ENCODE measurements at regions not wholly inside any gene's neighbourhood (a gene's known extent, or its start where the extent isn't known, plus 50 kb on each side); places are given as distances from the start of the nearest gene placed in this dataset.

DNA sequence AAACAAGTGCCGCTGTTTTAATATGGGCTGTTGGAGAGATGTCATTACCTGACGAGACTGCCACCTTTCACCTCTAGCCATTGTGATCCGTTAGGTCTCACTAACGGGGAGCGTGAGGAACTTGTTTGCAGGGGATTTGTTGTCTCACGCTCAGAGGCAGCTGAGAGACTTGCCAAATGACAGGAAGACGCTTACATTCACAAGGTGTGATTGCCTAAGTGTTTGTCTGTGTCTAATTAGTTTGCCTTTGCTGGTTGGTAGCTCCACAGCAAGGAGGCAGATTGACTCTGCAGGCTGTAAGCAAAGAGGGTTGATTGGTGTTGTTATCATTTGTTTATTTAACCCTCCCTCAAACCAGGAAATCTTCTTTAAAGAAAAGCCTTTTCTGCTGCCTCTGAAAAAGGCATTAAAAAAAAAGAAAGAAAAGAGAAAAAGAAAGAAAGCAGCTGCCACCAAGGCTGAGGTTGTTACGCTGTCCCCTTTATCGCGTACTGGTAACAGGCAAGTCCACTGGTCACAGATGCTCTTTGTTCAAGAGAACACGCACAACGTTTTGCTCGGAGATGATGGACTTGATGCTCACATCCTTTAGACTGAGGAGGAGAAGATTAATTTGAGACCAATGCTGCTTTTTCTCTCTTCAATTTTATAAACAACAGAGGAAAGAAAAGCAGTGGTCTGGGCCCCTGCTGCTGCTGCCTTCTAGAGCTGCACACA is 203.9 kb downstream of the ZNF326 start:
- TF ChIP-seq, protein P1, sequence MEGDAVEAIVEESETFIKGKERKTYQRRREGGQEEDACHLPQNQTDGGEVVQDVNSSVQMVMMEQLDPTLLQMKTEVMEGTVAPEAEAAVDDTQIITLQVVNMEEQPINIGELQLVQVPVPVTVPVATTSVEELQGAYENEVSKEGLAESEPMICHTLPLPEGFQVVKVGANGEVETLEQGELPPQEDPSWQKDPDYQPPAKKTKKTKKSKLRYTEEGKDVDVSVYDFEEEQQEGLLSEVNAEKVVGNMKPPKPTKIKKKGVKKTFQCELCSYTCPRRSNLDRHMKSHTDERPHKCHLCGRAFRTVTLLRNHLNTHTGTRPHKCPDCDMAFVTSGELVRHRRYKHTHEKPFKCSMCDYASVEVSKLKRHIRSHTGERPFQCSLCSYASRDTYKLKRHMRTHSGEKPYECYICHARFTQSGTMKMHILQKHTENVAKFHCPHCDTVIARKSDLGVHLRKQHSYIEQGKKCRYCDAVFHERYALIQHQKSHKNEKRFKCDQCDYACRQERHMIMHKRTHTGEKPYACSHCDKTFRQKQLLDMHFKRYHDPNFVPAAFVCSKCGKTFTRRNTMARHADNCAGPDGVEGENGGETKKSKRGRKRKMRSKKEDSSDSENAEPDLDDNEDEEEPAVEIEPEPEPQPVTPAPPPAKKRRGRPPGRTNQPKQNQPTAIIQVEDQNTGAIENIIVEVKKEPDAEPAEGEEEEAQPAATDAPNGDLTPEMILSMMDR (IDR thresholded peaks at IDR 0.05), result no peak
- DNase-seq, result no peak
- no peaks in the 10 kb centered on the region for H3K4me1 ChIP-seq
- H3K36me3 ChIP-seq, result no peaks in the 10 kb centered on the region
- H3K9me3 ChIP-seq, result no peaks in the 10 kb centered on the region
- no peak overlapping the region for H3K4me3 ChIP-seq
- H3K27ac ChIP-seq, result no peak overlapping the region
- no peaks in the 10 kb centered on the region for H3K27me3 ChIP-seq
- intact Hi-C loops (cut with DNase I; ENCODE audit: low total_unique reads), result no loop called here

DNA sequence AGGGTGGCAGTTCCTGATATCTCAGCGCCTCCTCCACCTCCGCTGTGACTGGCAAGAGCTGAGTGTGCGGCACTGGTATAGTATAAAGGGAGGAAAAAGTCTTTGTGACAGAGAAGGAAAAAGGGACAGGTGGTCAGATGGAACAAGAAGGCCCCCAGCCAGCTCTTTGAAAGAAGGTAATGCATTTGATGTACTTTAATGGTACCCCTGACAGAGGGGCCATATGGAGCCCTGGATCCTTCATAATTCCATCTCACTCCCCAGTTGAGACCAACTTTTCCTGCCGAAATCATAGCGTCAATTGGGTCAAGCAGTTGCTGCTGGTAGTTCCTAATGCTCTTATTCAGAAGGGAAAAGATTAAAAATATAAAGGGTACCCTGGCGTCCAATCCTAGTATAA is 198.2 kb downstream of the ZNF326 start:
- no peaks in the 10 kb centered on the region for H3K4me1 ChIP-seq

DNA sequence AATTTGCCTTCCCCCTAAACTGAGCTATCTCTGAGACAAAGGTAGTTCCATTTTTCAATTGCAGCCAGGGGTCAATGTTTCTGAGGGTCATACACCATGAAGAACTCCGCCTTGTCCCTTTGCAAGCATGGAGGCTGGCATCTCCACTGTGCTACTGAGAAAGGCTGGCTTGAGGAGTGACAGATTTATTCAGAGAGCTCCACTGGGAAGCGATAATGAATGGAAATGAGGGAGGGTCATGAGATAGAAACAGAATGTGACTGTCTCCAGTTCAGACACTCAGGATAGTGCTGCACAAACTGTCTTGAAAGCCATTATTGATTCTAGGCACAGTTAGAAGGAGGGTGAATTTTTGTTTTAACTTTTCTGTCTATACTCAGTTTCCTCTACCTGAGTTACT is 197.5 kb downstream of the ZNF326 start:
- TF ChIP-seq, protein P1 (IDR thresholded peaks at IDR 0.05), result no peak
- Histone ChIP-seq H3K9me3 (no peaks in the 10 kb centered on the region), H3K4me1 (no peaks in the 10 kb centered on the region), H3K27me3 (peaks cover 0 to 3% of the 10 kb centered on the region in 2 donors), H3K27ac (no peak overlapping the region), H3K36me3 (no peaks in the 10 kb centered on the region), H3K4me3 (no peak overlapping the region)
- DNase-seq, result no peak
- intact Hi-C loops (cut with DNase I; ENCODE audit: low total_unique reads), result no loop called here

More for the DNA sequence above, 198.2 kb downstream of the ZNF326 start:
- intact Hi-C loops (cut with DNase I; ENCODE audit: low total_unique reads), result no loop called here
- peaks cover 0 to 3% of the 10 kb centered on the region in 2 donors for H3K27me3 ChIP-seq
- H3K27ac ChIP-seq, result no peak overlapping the region
- H3K36me3 ChIP-seq, result no peaks in the 10 kb centered on the region
- TF ChIP-seq, protein P1 (IDR thresholded peaks at IDR 0.05), result no peak
- no peak for DNase-seq
- no peak overlapping the region for H3K4me3 ChIP-seq
- no peaks in the 10 kb centered on the region for H3K9me3 ChIP-seq

DNA sequence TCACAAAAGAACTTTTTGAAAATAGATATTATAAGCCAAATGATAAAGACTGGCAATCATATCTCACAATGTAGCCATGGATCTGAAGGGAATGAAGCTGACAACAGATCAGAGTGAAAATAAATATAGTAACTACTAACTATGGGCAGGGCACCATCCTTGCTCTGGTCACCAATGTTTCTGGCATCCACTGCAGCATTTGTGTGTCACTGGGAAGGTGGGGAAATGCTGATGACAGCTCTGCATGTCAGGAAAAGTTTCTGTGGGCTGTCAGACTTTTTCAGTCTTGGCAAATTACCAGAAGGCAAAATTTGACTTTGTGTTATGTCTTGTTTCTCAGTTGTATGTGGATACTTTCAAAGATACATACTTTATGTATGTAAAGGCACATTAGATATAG is 195.6 kb downstream of the ZNF326 start:
- no peaks in the 10 kb centered on the region for H3K9me3 ChIP-seq
- TF ChIP-seq, protein P1 (IDR thresholded peaks at IDR 0.05), result no peak
- H3K36me3 ChIP-seq, result no peaks in the 10 kb centered on the region
- DNase-seq, result no peak
- H3K27ac ChIP-seq, result no peak overlapping the region
- H3K27me3 ChIP-seq, result peaks cover 0 to 3% of the 10 kb centered on the region in 2 donors
- no peaks in the 10 kb centered on the region for H3K4me1 ChIP-seq
- H3K4me3 ChIP-seq, result no peak overlapping the region
- intact Hi-C loops (cut with DNase I; ENCODE audit: low total_unique reads), result no loop called here

DNA sequence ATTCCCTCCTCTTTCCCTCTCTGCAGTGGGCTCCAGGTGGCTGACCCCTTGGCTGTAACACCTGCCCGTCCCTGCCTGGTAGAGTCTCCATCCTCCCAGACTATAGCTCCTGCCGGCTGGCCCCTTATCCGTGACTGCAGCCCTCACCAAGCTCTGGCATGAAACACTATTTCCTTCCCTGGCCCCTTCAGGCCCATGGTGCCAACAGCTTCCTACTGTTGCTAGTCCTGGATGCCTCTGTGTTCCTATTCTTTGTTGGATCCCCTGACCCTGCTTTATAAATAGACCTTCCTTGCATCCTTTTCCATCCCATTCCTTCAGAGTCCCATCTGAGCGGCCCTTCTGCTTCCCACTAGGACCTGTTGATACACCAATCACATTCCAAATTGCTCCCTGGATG is 195.0 kb downstream of the ZNF326 start:
- DNase-seq, result no peak
- Histone ChIP-seq H3K27ac (no peak overlapping the region), H3K4me1 (no peaks in the 10 kb centered on the region), H3K27me3 (peaks cover 0 to 3% of the 10 kb centered on the region in 2 donors), H3K36me3 (no peaks in the 10 kb centered on the region), H3K9me3 (no peaks in the 10 kb centered on the region), H3K4me3 (no peak overlapping the region)
- intact Hi-C loops (cut with DNase I; ENCODE audit: low total_unique reads), result no loop called here
- TF ChIP-seq, protein P1 (IDR thresholded peaks at IDR 0.05), result no peak

DNA sequence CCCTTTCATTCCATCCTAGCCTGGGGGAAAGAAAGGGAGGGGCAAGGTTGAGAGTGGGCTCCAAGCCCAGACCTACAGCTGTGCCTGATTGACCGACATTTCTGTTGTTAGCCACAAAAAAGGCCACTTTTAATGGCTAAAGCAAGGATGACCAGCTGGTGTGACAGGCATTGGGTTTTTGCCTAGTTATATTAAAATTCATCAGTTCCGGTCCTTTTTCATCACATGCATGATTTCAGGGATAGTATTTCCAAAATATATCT is 192.3 kb downstream of the ZNF326 start:
- intact Hi-C loops (cut with DNase I; ENCODE audit: low total_unique reads), result no loop called here

More for the DNA sequence above, 192.3 kb downstream of the ZNF326 start:
- Histone ChIP-seq H3K9me3 (no peaks in the 10 kb centered on the region), H3K36me3 (no peaks in the 10 kb centered on the region), H3K4me1 (no peaks in the 10 kb centered on the region), H3K27ac (no peak overlapping the region), H3K4me3 (no peak overlapping the region), H3K27me3 (peaks cover 0 to 3% of the 10 kb centered on the region in 2 donors)
- DNase-seq, result no peak
- TF ChIP-seq, protein P1 (IDR thresholded peaks at IDR 0.05), result no peak

All from tibial artery (tissue), 4 donors.